ENCODE measurements at regions not wholly inside any gene's neighbourhood (a gene's known extent, or its start where the extent isn't known, plus 50 kb on each side); places are given as distances from the start of the nearest gene placed in this dataset.

- TF ChIP-seq CTCF (IDR thresholded peaks at IDR 0.05): no peak
- no peak for TF ChIP-seq POLR2A (IDR thresholded peaks at IDR 0.05)
These were observed 70.7 kb upstream of the SH3RF1 start for GRCh38 chr4:169341490-169341889.
